Karpas-422 (cell line): ENCODE measurements at regions not wholly inside any gene's neighbourhood (a gene's known extent, or its start where the extent isn't known, plus 50 kb on each side); places are given as distances from the start of the nearest gene placed in this dataset.
A peak's percentile ranks its signal among the peaks of the same experiment; 100 is the strongest.

Experiments
- DNase-seq: peaks from one replicate; pipeline ENCODE4 v3.0.0-alpha.2; 2015
- H2AFZ ChIP-seq: fragments of 200-600 bp; sonication (generic); 2 replicates; pipeline ENCODE4 v1.6.1; 2014; ENCODE audit warnings: antibody characterized with exemption, low read length, mixed read lengths
- H3K27ac ChIP-seq: fragments of 200-600 bp; sonication (generic); 2 replicates; pipeline ENCODE4 v1.5.1; 2014; ENCODE audit warnings: mild to moderate bottlenecking, low read length, moderate library complexity
- H3K27me3 ChIP-seq: fragments of 200-600 bp; sonication (generic); 2 replicates; pipeline ENCODE4 v1.6.1; 2014; ENCODE audit warnings: low read length, mixed read lengths
- H3K36me3 ChIP-seq: fragments of 200-600 bp; sonication (generic); 2 replicates; pipeline ENCODE4 v1.6.1; 2014; ENCODE audit warnings: low read length, mixed read lengths; ENCODE audit not compliant: insufficient read depth
- H3K4me1 ChIP-seq: fragments of 200-600 bp; sonication (generic); 2 replicates; pipeline ENCODE4 v1.6.1; 2014; ENCODE audit warnings: mild to moderate bottlenecking, low read length, mixed read lengths
- H3K4me2 ChIP-seq: fragments of 200-600 bp; sonication (generic); 2 replicates; pipeline ENCODE4 v1.6.1; 2014; ENCODE audit warnings: low read length, low read depth, mild to moderate bottlenecking; ENCODE audit not compliant: poor library complexity, severe bottlenecking
- H3K4me3 ChIP-seq: fragments of 200-600 bp; sonication (generic); 2 replicates; pipeline ENCODE4 v1.5.1; 2014; ENCODE audit warnings: mild to moderate bottlenecking, antibody characterized with exemption, low read length, mixed read lengths
- H3K79me2 ChIP-seq: fragments of 200-600 bp; sonication (generic); 2 replicates; pipeline ENCODE4 v1.6.1; 2014; ENCODE audit warnings: mild to moderate bottlenecking, low read length, mixed read lengths
- H3K9ac ChIP-seq: fragments of 200-600 bp; sonication (generic); 2 replicates; pipeline ENCODE4 v1.6.0; 2014; ENCODE audit warnings: low read length
- H3K9me2 ChIP-seq: fragments of 200-600 bp; sonication (generic), shearing (Covaris generic); replicated peaks from 2 replicates; pipeline ENCODE4 v1.6.0; 2014; ENCODE audit warnings: mild to moderate bottlenecking, low read length, moderate library complexity; ENCODE audit not compliant: insufficient read depth
- H3K9me3 ChIP-seq: fragments of 300-700, 200-600 bp; sonication (generic); 2 replicates; pipeline ENCODE4 v1.6.1; 2014; ENCODE audit warnings: low read length, mixed read lengths
- H4K20me1 ChIP-seq: fragments of 200-600 bp; sonication (generic); 2 replicates; pipeline ENCODE4 v1.6.1; 2014; ENCODE audit warnings: mild to moderate bottlenecking, antibody characterized with exemption, low read length, low read depth; ENCODE audit not compliant: insufficient read depth

DNA sequence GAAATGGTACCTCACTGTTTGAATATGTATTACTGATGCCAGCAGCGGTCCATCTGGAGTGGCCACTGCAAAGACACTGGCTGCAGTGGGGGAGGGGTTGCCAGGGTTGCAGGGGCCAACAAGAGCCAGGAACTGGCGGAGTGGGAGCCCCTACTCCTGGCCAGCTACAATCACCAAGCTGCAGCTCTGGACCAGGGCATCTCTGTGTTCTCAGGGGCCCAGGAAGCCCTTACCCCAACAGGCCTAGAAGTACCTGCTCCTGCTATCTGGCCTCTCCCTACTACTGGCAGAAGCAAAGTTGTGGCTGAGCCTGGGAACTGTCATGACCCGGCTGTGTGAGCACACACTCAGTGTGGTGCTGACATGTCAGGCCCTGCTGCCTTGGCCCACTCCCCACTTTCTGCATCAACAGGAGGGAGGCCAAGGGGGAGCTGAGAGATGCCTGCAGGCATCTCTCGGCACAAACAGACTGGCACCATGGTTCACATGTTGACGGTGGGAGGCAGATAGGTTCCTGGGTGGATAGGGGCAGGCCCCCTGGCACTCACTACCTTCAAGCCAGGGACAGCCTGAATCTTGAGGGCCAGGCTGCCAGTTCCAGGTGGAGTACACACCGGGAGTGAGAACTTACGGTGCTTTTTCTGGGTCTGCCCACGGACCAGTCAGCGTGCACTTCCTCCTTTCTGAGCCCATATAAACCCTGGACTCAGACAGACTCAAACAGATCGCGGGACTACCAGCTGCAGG lies 1188.0 kb downstream of the GRIK2 start:
- H3K9me3 ChIP-seq, result peaks cover 10% of the 10 kb centered on the region
- no peak overlapping the region for H3K9ac ChIP-seq
- H3K27ac ChIP-seq, result no peak overlapping the region
- no peaks in the 10 kb centered on the region for H3K79me2 ChIP-seq
- H3K4me2 ChIP-seq, result no peak overlapping the region
- H2AFZ ChIP-seq, result no peak overlapping the region
- no peak overlapping the region for H3K4me3 ChIP-seq
- no peak for DNase-seq
- H4K20me1 ChIP-seq, result no peaks in the 10 kb centered on the region
- H3K9me2 ChIP-seq, result no peaks in the 10 kb centered on the region
- no peaks in the 10 kb centered on the region; the same call in 1 of the 2 replicates for H3K36me3 ChIP-seq
- H3K4me1 ChIP-seq, result no peaks in the 10 kb centered on the region
- H3K27me3 ChIP-seq, result no peaks in the 10 kb centered on the region

DNA sequence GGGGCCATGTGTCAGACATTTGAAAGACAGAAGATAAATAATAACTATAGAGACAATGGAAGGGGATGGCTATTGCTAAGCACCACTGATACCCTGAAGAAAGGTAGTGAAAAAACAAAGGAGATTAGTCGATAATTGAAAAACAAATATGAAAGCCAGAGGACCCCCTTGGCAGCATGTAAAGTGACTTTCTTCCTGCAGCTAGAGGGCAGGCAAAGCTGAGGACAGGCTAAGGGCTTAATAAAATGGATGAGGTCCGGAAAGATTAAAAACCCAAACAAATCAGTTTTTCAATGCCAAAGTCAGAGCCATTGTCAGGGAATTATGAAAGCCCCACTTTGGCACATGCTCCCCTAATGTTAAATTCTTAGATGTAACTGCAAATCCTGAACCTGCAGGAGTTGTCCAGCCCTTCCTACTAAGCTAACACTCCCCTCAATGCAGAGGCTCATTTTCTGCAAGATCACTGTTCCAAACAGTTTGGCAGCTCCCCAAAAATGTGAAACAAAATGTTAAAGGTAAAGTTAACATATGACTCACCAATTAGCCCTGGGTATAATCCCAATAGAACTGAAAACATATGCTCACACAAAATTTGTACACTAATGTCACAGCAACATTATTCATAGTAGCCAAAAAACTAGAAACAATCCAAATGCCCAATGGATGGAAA lies 1177.9 kb downstream of the GRIK2 start:
- H3K36me3 ChIP-seq, result no peaks in the 10 kb centered on the region
- H3K9ac ChIP-seq, result no peak overlapping the region

DNA sequence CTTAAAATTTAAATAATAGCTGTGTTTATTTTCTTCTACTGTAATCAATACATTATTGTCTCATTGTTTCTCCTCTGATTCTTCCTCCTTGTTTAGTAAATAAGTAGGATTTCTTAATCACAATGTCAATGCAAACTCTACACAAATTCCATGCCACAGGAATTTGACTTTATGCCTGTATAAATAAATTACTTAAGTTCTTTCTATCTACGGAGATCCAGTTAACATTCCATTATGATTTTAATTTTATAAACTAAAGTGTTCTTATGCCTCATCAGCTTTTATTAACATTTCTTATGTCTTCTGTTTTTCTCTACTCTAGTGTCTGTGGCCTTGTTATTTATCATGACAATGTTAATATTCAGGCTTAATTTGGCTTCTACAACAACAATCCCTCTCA lies 1169.2 kb downstream of the GRIK2 start:
- no peaks in the 10 kb centered on the region for H3K79me2 ChIP-seq
- peaks cover 11% of the 10 kb centered on the region for H3K9me3 ChIP-seq
- H3K4me3 ChIP-seq, result no peak overlapping the region
- H2AFZ ChIP-seq, result no peak overlapping the region
- no peak overlapping the region for H3K27ac ChIP-seq
- no peaks in the 10 kb centered on the region for H3K9me2 ChIP-seq
- H3K27me3 ChIP-seq, result no peaks in the 10 kb centered on the region
- H4K20me1 ChIP-seq, result no peaks in the 10 kb centered on the region
- no peak for DNase-seq
- H3K9ac ChIP-seq, result no peak overlapping the region
- H3K36me3 ChIP-seq, result no peaks in the 10 kb centered on the region
- H3K4me2 ChIP-seq, result no peak overlapping the region
- H3K4me1 ChIP-seq, result no peaks in the 10 kb centered on the region

More for the DNA sequence above, 1177.9 kb downstream of the GRIK2 start:
- Histone ChIP-seq H3K27me3 (no peaks in the 10 kb centered on the region), H3K9me3 (no peaks in the 10 kb centered on the region; the same call in 1 of the 2 replicates), H3K27ac (no peak overlapping the region), H3K4me3 (no peak overlapping the region), H4K20me1 (no peaks in the 10 kb centered on the region), H3K4me1 (no peaks in the 10 kb centered on the region), H3K79me2 (no peaks in the 10 kb centered on the region), H3K9me2 (no peaks in the 10 kb centered on the region), H3K4me2 (no peak overlapping the region), H2AFZ (peak overlapping the region; percentile 75)
- no peak for DNase-seq

DNA sequence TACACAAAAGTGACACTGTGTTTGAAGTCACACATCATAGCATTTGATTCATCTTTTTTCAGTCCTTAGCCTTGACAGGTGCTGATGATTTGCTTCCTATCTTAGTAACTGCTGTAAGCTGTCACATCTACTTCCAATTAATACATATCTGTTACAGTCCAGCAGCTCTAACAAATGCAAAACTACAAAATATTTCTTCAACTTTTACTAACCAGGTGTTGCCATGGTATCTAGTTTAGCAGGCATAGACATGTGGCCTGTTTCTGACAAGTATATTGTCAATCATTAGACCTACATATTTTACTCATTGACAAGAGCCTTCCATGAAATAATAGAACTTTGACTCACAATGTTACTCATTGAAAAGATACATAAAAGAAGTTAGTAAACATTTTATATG lies 1159.7 kb downstream of the GRIK2 start:
- peak; percentile 92 for DNase-seq
- H3K9ac ChIP-seq, result peak overlapping the region; percentile 48
- H3K9me3 ChIP-seq, result peaks cover 5% of the 10 kb centered on the region; the same call in 1 of the 2 replicates
- H3K4me1 ChIP-seq, result peaks cover 25% of the 10 kb centered on the region
- no peaks in the 10 kb centered on the region for H3K9me2 ChIP-seq
- H3K27me3 ChIP-seq, result no peaks in the 10 kb centered on the region
- no peak overlapping the region for H3K4me3 ChIP-seq
- H3K36me3 ChIP-seq, result no peaks in the 10 kb centered on the region
- H4K20me1 ChIP-seq, result no peaks in the 10 kb centered on the region
- H2AFZ ChIP-seq, result no peak overlapping the region
- peak overlapping the region; percentile 59 for H3K4me2 ChIP-seq
- H3K79me2 ChIP-seq, result no peaks in the 10 kb centered on the region
- H3K27ac ChIP-seq, result peak overlapping the region; percentile 98

DNA sequence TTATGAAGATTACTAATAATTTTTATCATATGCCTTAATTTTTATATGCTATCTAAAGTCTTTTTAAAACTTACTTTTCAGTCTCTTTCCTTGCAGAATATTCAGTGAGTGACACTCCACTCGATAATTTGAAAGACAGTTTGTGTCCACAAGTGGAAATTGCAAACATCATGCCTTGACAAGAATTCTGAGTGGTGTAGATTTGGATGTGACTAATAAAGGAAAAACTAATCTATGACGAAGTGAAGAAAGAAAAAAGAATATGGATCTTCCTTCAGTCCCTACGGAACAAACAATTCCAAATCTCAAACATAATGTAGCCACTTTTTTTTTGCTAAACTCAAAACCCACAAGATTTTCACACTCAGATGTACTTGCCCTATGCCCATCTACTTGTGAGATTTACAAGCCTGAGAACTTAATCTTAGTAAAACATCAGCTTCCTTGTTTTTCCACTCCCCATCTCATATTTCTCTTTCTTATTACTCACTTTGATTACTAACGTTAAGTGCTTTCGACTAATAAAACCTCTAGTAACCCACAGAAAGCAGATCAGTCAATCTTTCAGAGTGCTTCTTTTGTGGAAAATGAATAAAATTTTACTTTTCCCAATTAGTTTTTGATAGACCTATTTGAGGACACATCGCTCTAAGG lies 1155.8 kb downstream of the GRIK2 start:
- peak overlapping the region; percentile 72; the same call in 1 of the 2 replicates for H2AFZ ChIP-seq
- no peak overlapping the region for H3K9ac ChIP-seq
- H3K9me2 ChIP-seq, result no peaks in the 10 kb centered on the region
- DNase-seq, result no peak
- no peak overlapping the region for H3K4me3 ChIP-seq
- H3K9me3 ChIP-seq, result peaks cover 5% of the 10 kb centered on the region; the same call in 1 of the 2 replicates
- H3K27me3 ChIP-seq, result no peaks in the 10 kb centered on the region
- no peaks in the 10 kb centered on the region for H4K20me1 ChIP-seq
- peaks cover 20% of the 10 kb centered on the region for H3K4me1 ChIP-seq
- H3K27ac ChIP-seq, result peak overlapping the region; percentile 39
- no peaks in the 10 kb centered on the region for H3K36me3 ChIP-seq
- no peak overlapping the region for H3K4me2 ChIP-seq
- H3K79me2 ChIP-seq, result no peaks in the 10 kb centered on the region

DNA sequence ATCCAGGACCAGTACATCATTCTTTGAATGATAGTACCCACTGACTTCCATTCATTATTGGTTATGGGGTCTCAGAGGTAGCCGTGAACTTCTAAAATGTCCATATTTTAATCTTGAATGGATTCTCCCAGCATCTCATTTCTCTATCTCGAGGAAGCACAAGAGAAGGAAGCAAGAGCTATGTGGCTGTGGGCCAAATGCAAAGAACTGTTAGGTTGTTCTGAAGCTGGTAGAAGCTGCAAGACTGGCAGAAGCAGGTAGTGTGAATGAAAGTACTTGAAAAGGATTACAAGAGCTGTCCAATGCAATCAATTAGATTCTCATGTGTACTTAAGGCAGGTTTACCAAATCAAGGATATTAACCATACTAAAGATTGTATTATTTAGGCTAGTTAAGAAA lies 1131.8 kb downstream of the GRIK2 start:
- Histone ChIP-seq H3K9ac (no peak overlapping the region), H2AFZ (no peak overlapping the region), H3K27me3 (no peaks in the 10 kb centered on the region), H3K36me3 (no peaks in the 10 kb centered on the region), H3K9me3 (no peaks in the 10 kb centered on the region), H3K4me1 (peaks cover 2% of the 10 kb centered on the region; the same call in 1 of the 2 replicates), H3K79me2 (no peaks in the 10 kb centered on the region), H3K4me2 (no peak overlapping the region), H4K20me1 (no peaks in the 10 kb centered on the region), H3K9me2 (no peaks in the 10 kb centered on the region), H3K4me3 (no peak overlapping the region), H3K27ac (no peak overlapping the region)
- no peak for DNase-seq

DNA sequence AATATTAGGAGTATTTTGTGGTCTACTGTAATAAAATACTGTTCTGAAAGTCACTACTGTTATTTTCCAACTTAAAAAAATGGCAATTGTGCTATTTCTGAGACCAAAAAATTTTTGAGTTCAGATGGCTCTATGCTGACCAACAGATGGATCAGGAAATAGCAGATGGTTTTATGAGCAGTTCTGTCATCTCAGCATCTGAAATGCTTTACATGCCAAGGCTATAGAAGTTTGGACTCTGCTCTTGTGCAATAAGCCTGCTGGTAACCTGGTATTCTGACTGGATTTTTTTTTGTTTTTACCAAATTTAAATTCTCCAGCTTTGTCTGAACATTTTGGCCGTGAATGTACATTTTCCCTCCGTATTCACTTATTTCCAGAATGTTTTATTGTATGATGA lies 1127.5 kb downstream of the GRIK2 start:
- no peaks in the 10 kb centered on the region for H3K9me2 ChIP-seq
- no peaks in the 10 kb centered on the region for H3K79me2 ChIP-seq
- no peak overlapping the region for H3K27ac ChIP-seq
- H4K20me1 ChIP-seq, result no peaks in the 10 kb centered on the region
- no peak overlapping the region for H2AFZ ChIP-seq
- no peak for DNase-seq
- H3K9me3 ChIP-seq, result no peaks in the 10 kb centered on the region; the same call in 1 of the 2 replicates
- H3K4me3 ChIP-seq, result no peak overlapping the region
- no peaks in the 10 kb centered on the region for H3K27me3 ChIP-seq
- H3K4me1 ChIP-seq, result peaks cover 3% of the 10 kb centered on the region; the same call in 1 of the 2 replicates
- H3K9ac ChIP-seq, result no peak overlapping the region
- no peaks in the 10 kb centered on the region for H3K36me3 ChIP-seq
- H3K4me2 ChIP-seq, result no peak overlapping the region

DNA sequence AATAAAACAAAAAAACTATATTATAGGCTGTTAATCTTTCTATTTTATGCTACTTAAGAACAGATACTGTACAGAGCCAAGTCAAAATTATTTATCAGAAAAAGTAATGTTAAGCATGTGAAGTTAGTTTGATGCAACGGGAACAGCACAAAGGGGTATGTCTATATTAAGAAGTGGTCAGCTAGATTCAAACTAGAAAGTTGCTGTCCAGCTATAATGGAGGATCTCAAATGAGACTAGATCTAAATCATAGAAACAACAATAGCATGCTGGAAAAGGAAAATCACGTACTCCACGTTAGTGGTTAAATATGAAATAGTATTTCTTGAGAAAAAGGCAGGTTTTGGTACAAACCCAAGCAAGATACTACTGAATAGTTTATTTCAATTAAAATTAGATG lies 1124.0 kb downstream of the GRIK2 start:
- no peaks in the 10 kb centered on the region; the same call in 1 of the 2 replicates for H3K9me3 ChIP-seq
- no peaks in the 10 kb centered on the region for H4K20me1 ChIP-seq
- peak overlapping the region; percentile 88; the same call in 1 of the 2 replicates for H2AFZ ChIP-seq
- H3K27me3 ChIP-seq, result no peaks in the 10 kb centered on the region
- no peak overlapping the region for H3K4me3 ChIP-seq
- no peaks in the 10 kb centered on the region for H3K36me3 ChIP-seq
- peaks cover 8% of the 10 kb centered on the region; the same call in 1 of the 2 replicates for H3K4me1 ChIP-seq
- no peaks in the 10 kb centered on the region for H3K79me2 ChIP-seq
- H3K27ac ChIP-seq, result no peak overlapping the region
- H3K9ac ChIP-seq, result no peak overlapping the region
- H3K4me2 ChIP-seq, result peak overlapping the region; percentile 14
- DNase-seq, result no peak
- no peaks in the 10 kb centered on the region for H3K9me2 ChIP-seq
